Neural cell (in vitro differentiated cells): ENCODE measurements at regions not wholly inside any gene's neighbourhood (a gene's known extent, or its start where the extent isn't known, plus 50 kb on each side); places are given as distances from the start of the nearest gene placed in this dataset.

Experiments
- H2AFZ ChIP-seq: fragments of 200-600, 300-800 bp; sonication (generic), shearing (Covaris generic); 2 replicates; pipeline ENCODE4 v1.6.0; 2014; ENCODE audit warnings: low read depth, mild to moderate bottlenecking, antibody characterized with exemption, low read length, moderate library complexity
- H3F3A ChIP-seq: fragments of 200-600 bp; shearing (Covaris generic); 2 replicates; pipeline ENCODE4 v1.6.1; 2016; ENCODE audit warnings: mild to moderate bottlenecking, moderate library complexity, mixed read lengths, antibody characterized with exemption, low read length; ENCODE audit not compliant: insufficient read depth, poor library complexity, severe bottlenecking
- H3K27ac ChIP-seq: fragments of 200-600, 300-800 bp; sonication (generic), shearing (Covaris generic); 2 replicates; pipeline ENCODE4 v1.5.1; 2014; ENCODE audit warnings: mild to moderate bottlenecking, low read length, moderate library complexity
- H3K27me3 ChIP-seq: fragments of 300-800, 200-600 bp; sonication (generic), shearing (Covaris generic); 2 replicates; pipeline ENCODE4 v1.6.0; 2014; ENCODE audit warnings: mild to moderate bottlenecking, low read depth, low read length, moderate library complexity; ENCODE audit not compliant: insufficient read depth
- H3K36me3 ChIP-seq: fragments of 300-800, 200-600 bp; sonication (generic), shearing (Covaris generic); 2 replicates; pipeline ENCODE4 v1.5.1; 2014; ENCODE audit warnings: mild to moderate bottlenecking, antibody characterized with exemption, low read length, moderate library complexity; ENCODE audit not compliant: insufficient read depth
- H3K4me2 ChIP-seq: fragments of 300-800, 200-600 bp; sonication (generic), shearing (Covaris generic); 2 replicates; pipeline ENCODE4 v1.6.0; 2014; ENCODE audit warnings: mild to moderate bottlenecking, low read length
- H3K4me3 ChIP-seq: fragments of 300-800, 200-600 bp; sonication (generic), shearing (Covaris generic); 2 replicates; pipeline ENCODE4 v1.5.1; 2014; ENCODE audit warnings: mild to moderate bottlenecking, low read length, moderate library complexity
- H3K79me2 ChIP-seq: fragments of 200-600 bp; shearing (Covaris generic); replicated peaks from 2 replicates; pipeline ENCODE4 v1.6.0; 2014; ENCODE audit warnings: mild to moderate bottlenecking, low read length, moderate library complexity; ENCODE audit not compliant: insufficient read depth
- H3K9ac ChIP-seq: fragments of 300-800, 200-600 bp; sonication (generic), shearing (Covaris generic); 2 replicates; pipeline ENCODE4 v1.6.1; 2016; ENCODE audit warnings: mild to moderate bottlenecking, low read length, mixed read lengths
- H3K9me2 ChIP-seq: fragments of 200-600 bp; shearing (Covaris generic); 2 replicates; pipeline ENCODE4 v1.6.1; 2016; ENCODE audit warnings: mild to moderate bottlenecking, low read length, mixed read lengths; ENCODE audit not compliant: insufficient read depth
- H3K9me3 ChIP-seq: fragments of 200-600, 300-800 bp; sonication (generic), shearing (Covaris generic); 2 replicates; pipeline ENCODE4 v1.6.1; 2016; ENCODE audit warnings: mild to moderate bottlenecking, mixed run types, low read length, moderate library complexity, mixed read lengths
- H4K20me1 ChIP-seq: fragments of 200-600 bp; shearing (Covaris generic); 2 replicates; pipeline ENCODE4 v1.6.1; 2016; ENCODE audit warnings: mild to moderate bottlenecking, mixed run types; ENCODE audit not compliant: insufficient read depth
- CTCF ChIP-seq: fragments of 450-650 bp; IDR thresholded peaks from 2 replicates; pipeline ENCODE4 v1.5.1; 2014; ENCODE audit warnings: antibody characterized with exemption, mild to moderate bottlenecking, moderate library complexity; ENCODE audit not compliant: poor library complexity, severe bottlenecking
- EP300 ChIP-seq: fragments of 450-650 bp; conservative IDR thresholded peaks from 2 replicates; pipeline ENCODE4 v1.6.1; 2014; ENCODE audit warnings: antibody characterized with exemption, mild to moderate bottlenecking, moderate library complexity; ENCODE audit not compliant: poor library complexity, severe bottlenecking
- EZH2 ChIP-seq: fragments of 200-600, 300-800 bp; shearing (Covaris generic), sonication (generic); IDR thresholded peaks from 2 replicates; pipeline ENCODE4 v1.6.1; 2014; ENCODE audit warnings: antibody characterized with exemption, low read length, borderline replicate concordance, mild to moderate bottlenecking; ENCODE audit not compliant: insufficient read depth, poor library complexity, severe bottlenecking
- MXI1 ChIP-seq: fragments of 450-650 bp; conservative IDR thresholded peaks from 2 replicates; pipeline ENCODE4 v1.6.1; 2014; ENCODE audit warnings: antibody characterized with exemption, mild to moderate bottlenecking; ENCODE audit not compliant: poor library complexity, severe bottlenecking
- POLR2AphosphoS5 ChIP-seq: IDR thresholded peaks from 2 replicates; pipeline ENCODE4 v1.6.1; 2012
- RAD21 ChIP-seq: fragments of 450-650 bp; conservative IDR thresholded peaks from 2 replicates; pipeline ENCODE4 v1.6.1; 2014; ENCODE audit warnings: antibody characterized with exemption, mild to moderate bottlenecking, moderate library complexity
- REST ChIP-seq: IDR thresholded peaks from 2 replicates; pipeline ENCODE4 v1.6.1; 2012; ENCODE audit warnings: borderline replicate concordance
- SMC3 ChIP-seq: fragments of 450-650 bp; conservative IDR thresholded peaks from 2 replicates; pipeline ENCODE4 v1.6.1; 2014; ENCODE audit warnings: antibody characterized with exemption, mild to moderate bottlenecking, moderate library complexity; ENCODE audit not compliant: poor library complexity
- TAF1 ChIP-seq: IDR thresholded peaks from 2 replicates; pipeline ENCODE4 v1.6.1; 2012; ENCODE audit warnings: low read depth

- peak; percentile 33 for TF ChIP-seq CTCF
- TF ChIP-seq RAD21 = no peak
- H3K4me2 ChIP-seq = no peak overlapping the region
- no peaks in the 10 kb centered on the region for H3F3A ChIP-seq
- H3K27ac ChIP-seq = no peak overlapping the region
- no peak overlapping the region for H3K9ac ChIP-seq
- no peak overlapping the region for H3K4me3 ChIP-seq
- H3K9me3 ChIP-seq = no peaks in the 10 kb centered on the region
- no peaks in the 10 kb centered on the region for H3K36me3 ChIP-seq
- H2AFZ ChIP-seq = no peak overlapping the region
- H3K79me2 ChIP-seq = no peaks in the 10 kb centered on the region
- no peaks in the 10 kb centered on the region for H4K20me1 ChIP-seq
- H3K9me2 ChIP-seq = no peaks in the 10 kb centered on the region
- H3K27me3 ChIP-seq = no peaks in the 10 kb centered on the region
These were observed 128.5 kb upstream of the PFKP start for GRCh38 chr10:2938869-2939268.

- H3K4me3 ChIP-seq = no peak overlapping the region
- no peak overlapping the region for H2AFZ ChIP-seq
- H3K79me2 ChIP-seq = no peaks in the 10 kb centered on the region
- no peak overlapping the region for H3K4me2 ChIP-seq
- H3K36me3 ChIP-seq = no peaks in the 10 kb centered on the region
- no peaks in the 10 kb centered on the region for H4K20me1 ChIP-seq
- H3F3A ChIP-seq = no peaks in the 10 kb centered on the region
- no peaks in the 10 kb centered on the region for H3K9me2 ChIP-seq
- no peak overlapping the region for H3K27ac ChIP-seq
- TF ChIP-seq MXI1 = no peak
- no peak overlapping the region for H3K9ac ChIP-seq
- H3K9me3 ChIP-seq = no peaks in the 10 kb centered on the region
- H3K27me3 ChIP-seq = no peaks in the 10 kb centered on the region
These were observed 130.5 kb upstream of the PFKP start for GRCh38 chr10:2936816-2937215.

GRCh38 chr10:2935647-2936386, 131.5 kb upstream of the PFKP start:
- Histone ChIP-seq H3K79me2 (no peaks in the 10 kb centered on the region), H3K4me2 (no peak overlapping the region), H3K9me2 (no peaks in the 10 kb centered on the region), H4K20me1 (no peaks in the 10 kb centered on the region), H3F3A (no peaks in the 10 kb centered on the region), H3K36me3 (no peaks in the 10 kb centered on the region), H3K27me3 (no peaks in the 10 kb centered on the region), H3K9ac (no peak overlapping the region), H3K4me3 (no peak overlapping the region), H3K9me3 (no peaks in the 10 kb centered on the region), H3K27ac (no peak overlapping the region), H2AFZ (no peak overlapping the region)
- TF ChIP-seq CTCF (no peak), TAF1 (no peak), RAD21 (no peak), MXI1 (no peak), POLR2AphosphoS5 (no peak), REST (no peak), SMC3 (no peak), EP300 (no peak), EZH2 (no peak)
